Upper lobe of right lung (tissue), 1 donor: ENCODE measurements at regions not wholly inside any gene's neighbourhood (a gene's known extent, or its start where the extent isn't known, plus 50 kb on each side); places are given as distances from the start of the nearest gene placed in this dataset.

Experiments used
- ATAC-seq: fragments of 200-7000 bp; cut with Tn5 transposase; one replicate; pipeline ENCODE4 v1.9.1; 2020; ENCODE audit warnings: mild to moderate bottlenecking, moderate library complexity
- DNase-seq: peaks from one replicate; pipeline ENCODE4 v3.0.0-alpha.2; 2020
- H3K27ac ChIP-seq: fragments of 200-600 bp; one replicate; pipeline ENCODE4 v1.8.0; 2022
- H3K27me3 ChIP-seq: fragments of 200-600 bp; one replicate; pipeline ENCODE4 v1.8.0; 2022; ENCODE audit warnings: mild to moderate bottlenecking
- H3K36me3 ChIP-seq: fragments of 200-600 bp; one replicate; pipeline ENCODE4 v1.8.0; 2022
- H3K4me1 ChIP-seq: fragments of 200-600 bp; one replicate; pipeline ENCODE4 v1.8.0; 2022
- H3K4me3 ChIP-seq: fragments of 200-600 bp; one replicate; pipeline ENCODE4 v1.8.0; 2022; ENCODE audit warnings: mild to moderate bottlenecking
- H3K9me3 ChIP-seq: fragments of 200-600 bp; one replicate; pipeline ENCODE4 v1.8.0; 2022
- CTCF ChIP-seq: fragments of 200-600 bp; IDR thresholded peaks from one replicate; pipeline ENCODE4 v1.8.0; 2022; ENCODE audit warnings: antibody characterized with exemption
- intact Hi-C: fragments of 100-400 bp; cut with DNase I; formaldehyde crosslinking; loops from one replicate; pipeline ENCODE4 v1.11.0; 2022
- donor health status: DM: no; HTN: yes; CAD: no; lungs with severe emphysema.

- no peak for TF ChIP-seq CTCF
- DNase-seq (no peak), ATAC-seq (no peak)
- intact Hi-C loops = no loop called here
- H3K4me1 ChIP-seq = no peaks in the 10 kb centered on the region
- no peak overlapping the region for H3K27ac ChIP-seq
- H3K4me3 ChIP-seq = no peak overlapping the region
- H3K27me3 ChIP-seq = no peaks in the 10 kb centered on the region
- no peaks in the 10 kb centered on the region for H3K36me3 ChIP-seq
- no peaks in the 10 kb centered on the region for H3K9me3 ChIP-seq
Observed at GRCh38 chr12:97359021-97359690, 103.4 kb upstream of the RMST start.

- no peak for ATAC-seq
- H3K27me3 ChIP-seq = no peaks in the 10 kb centered on the region
- H3K36me3 ChIP-seq = no peaks in the 10 kb centered on the region
- DNase-seq = no peak
- H3K4me1 ChIP-seq = no peaks in the 10 kb centered on the region
- H3K9me3 ChIP-seq = no peaks in the 10 kb centered on the region
- no peak for TF ChIP-seq CTCF
- H3K27ac ChIP-seq = no peak overlapping the region
- no peak overlapping the region for H3K4me3 ChIP-seq
- intact Hi-C loops = no loop called here
Observed at GRCh38 chr12:97363693-97364092, 98.9 kb upstream of the RMST start.

- no peak for DNase-seq
- no peak overlapping the region for H3K27ac ChIP-seq
- peak; percentile 36 for ATAC-seq
- H3K36me3 ChIP-seq = no peaks in the 10 kb centered on the region
- H3K4me1 ChIP-seq = no peaks in the 10 kb centered on the region
- H3K9me3 ChIP-seq = no peaks in the 10 kb centered on the region
- H3K4me3 ChIP-seq = no peak overlapping the region
- no peak for TF ChIP-seq CTCF
- no peaks in the 10 kb centered on the region for H3K27me3 ChIP-seq
- intact Hi-C loops = no loop called here
Observed at GRCh38 chr12:97368462-97369163, 94.0 kb upstream of the RMST start.

GRCh38 chr12:97375310-97375709 is 87.3 kb upstream of the RMST start:
- DNase-seq (no peak), ATAC-seq (no peak)
- intact Hi-C loops = no loop called here
- no peak for TF ChIP-seq CTCF
- Histone ChIP-seq H3K27me3 (no peaks in the 10 kb centered on the region), H3K36me3 (no peaks in the 10 kb centered on the region), H3K4me1 (no peaks in the 10 kb centered on the region), H3K27ac (no peak overlapping the region), H3K4me3 (no peak overlapping the region), H3K9me3 (no peaks in the 10 kb centered on the region)

- Histone ChIP-seq H3K4me3 (no peak overlapping the region), H3K9me3 (no peaks in the 10 kb centered on the region)
Observed at GRCh38 chr12:97380440-97380839, 82.2 kb upstream of the RMST start.

More at GRCh38 chr12:97380440-97380839, 82.2 kb upstream of the RMST start:
- H3K27ac ChIP-seq = no peak overlapping the region
- no peak for TF ChIP-seq CTCF
- DNase-seq (no peak), ATAC-seq (no peak)
- H3K4me1 ChIP-seq = no peaks in the 10 kb centered on the region
- intact Hi-C loops = no loop called here
- H3K36me3 ChIP-seq = no peaks in the 10 kb centered on the region
- no peaks in the 10 kb centered on the region for H3K27me3 ChIP-seq
